GM19452 (cell line): ENCODE measurements at regions not wholly inside any gene's neighbourhood (a gene's known extent, or its start where the extent isn't known, plus 50 kb on each side); places are given as distances from the start of the nearest gene placed in this dataset.

Source experiments
- ATAC-seq: cut with Tn5 transposase; IDR thresholded peaks from one replicate; pipeline ENCODE4 v1.9.1; 2021; ENCODE audit not compliant: unreplicated experiment

DNA sequence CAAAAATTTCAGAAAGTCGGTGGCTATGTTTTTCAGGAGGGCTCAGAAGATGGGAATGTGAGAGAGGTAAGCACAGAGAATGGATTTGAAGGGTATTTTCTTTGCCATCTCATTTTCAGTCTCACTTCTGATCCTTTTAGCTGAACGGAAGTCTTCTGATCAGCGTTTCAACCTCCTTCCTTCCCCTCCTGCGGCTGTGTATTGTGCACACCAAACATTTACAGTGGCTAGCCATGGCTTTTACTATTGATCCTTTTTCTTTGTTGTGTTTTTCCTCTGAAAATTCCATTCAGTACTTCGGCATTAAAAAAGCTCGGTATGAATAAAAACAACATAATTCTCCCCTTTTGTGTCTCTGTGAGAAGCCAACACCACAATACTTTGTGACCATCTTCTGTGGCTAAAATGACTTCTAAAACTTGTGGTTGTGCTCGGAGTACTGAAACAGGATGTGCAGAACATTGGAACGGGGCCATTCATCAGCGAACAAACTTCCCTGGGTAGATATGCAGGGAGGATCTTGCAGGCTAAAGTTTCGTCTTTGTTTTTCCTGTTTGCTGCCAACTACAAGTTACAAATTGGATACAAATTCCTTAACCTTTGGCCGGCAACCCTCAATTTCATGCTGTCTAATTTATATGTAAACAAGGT, 260.8 kb upstream of the FAM98A start:
- ATAC-seq: no peak

GRCh38 chr2:33859176-33859575, 260.1 kb upstream of the FAM98A start:
- no peak for ATAC-seq

DNA sequence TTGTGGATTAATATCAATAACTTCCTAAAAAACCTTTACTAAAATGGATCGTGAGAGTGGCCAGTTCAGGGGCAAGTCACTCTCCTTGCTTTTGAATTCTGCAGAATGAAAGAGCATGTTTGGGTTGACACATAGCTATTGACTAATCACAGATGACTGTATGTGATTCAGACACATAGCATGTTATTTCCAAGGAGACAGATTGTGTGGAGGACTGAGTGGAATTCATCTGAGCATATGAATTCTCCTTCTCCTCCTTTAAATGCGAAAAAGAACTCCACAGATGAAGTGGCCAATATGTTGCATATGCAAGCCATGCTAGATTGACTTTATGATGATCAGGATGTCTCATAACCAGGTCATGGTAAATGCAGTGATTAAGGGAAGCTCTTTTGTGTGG, 249.4 kb upstream of the FAM98A start:
- no peak for ATAC-seq

- ATAC-seq: no peak
Observed at GRCh38 chr2:33839791-33840190, 240.7 kb upstream of the FAM98A start.

DNA sequence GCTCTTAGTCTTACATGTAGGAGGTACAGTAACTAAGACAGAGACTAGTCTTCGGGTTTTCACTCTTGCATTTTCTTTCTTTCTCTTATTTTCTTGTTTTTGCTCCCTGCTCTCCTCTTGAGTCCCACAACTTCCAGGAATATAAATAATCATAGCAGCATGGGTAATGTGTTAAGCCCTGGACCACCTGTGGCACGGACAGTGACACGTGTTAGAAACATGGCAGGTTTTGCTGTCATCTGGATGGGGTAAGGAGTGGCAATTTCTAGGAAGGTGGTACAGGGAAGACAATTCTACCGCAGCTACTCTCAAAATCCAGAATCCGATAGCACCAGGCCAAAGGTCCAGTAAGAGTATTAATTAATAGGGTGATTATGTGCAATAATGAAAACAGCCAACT, 237.5 kb upstream of the FAM98A start:
- ATAC-seq: no peak

DNA sequence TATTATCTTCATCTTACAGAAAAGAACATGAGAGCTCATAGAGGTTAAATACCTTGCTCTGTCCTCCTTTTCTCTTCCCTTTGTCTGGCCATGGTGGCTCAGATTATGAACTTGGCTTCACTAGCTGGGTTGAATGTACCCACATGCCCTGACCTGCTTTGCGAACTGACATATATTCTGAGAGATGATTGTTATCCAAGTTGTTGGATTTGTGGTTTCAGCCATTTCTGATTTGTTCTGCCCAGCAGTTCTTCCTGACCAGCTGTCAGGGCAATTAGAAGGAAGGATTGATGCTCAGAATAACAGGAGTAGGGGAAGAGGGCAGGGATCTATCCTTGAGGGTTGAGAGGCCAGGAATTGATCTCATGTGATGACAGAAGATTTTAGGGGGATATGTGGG, 236.8 kb upstream of the FAM98A start:
- no peak for ATAC-seq

- ATAC-seq: no peak
Observed at GRCh38 chr2:33822964-33823363, 223.9 kb upstream of the FAM98A start.

DNA sequence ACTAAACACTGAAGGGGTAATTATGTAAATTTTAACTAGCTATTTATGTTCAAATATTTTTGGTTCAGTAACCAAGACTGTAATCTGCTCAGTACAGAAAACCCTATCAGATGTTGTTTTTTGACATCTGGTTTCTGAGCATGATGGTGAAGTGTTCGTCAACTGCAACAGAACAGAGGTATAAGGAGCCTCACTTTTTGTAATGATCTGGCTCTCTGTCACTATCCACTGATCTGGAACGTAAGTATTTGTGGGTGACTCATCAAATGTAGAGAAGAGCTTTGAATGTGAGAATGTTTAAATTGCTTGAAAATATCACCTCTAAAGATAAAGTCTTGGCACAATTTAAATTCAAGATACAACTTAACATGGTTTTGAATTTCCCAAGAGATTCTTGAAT, 213.6 kb upstream of the FAM98A start:
- no peak for ATAC-seq

GRCh38 chr2:33810046-33810835, 211.1 kb upstream of the FAM98A start:
- no peak for ATAC-seq

- ATAC-seq: no peak
Observed at GRCh38 chr2:33806041-33806440, 206.9 kb upstream of the FAM98A start.

DNA sequence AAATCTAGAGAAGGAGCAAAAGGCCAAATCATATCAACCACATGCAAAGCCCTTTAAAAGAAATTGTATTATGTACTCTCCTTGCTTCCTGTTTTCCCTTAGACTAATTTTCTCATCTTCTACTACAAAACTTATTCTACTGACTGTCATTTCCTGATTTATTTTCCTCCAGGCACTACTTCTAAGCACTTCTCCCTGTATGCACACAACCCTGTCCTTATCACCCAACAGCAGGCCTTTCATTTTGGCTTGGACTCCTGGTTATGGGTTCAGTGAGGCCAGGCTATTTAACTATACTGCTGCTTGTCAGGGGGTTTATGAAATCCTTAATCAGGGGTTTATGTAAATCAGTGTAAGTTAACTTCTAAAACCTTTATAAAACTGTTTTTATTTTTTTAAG, 205.1 kb upstream of the FAM98A start:
- no peak for ATAC-seq

DNA sequence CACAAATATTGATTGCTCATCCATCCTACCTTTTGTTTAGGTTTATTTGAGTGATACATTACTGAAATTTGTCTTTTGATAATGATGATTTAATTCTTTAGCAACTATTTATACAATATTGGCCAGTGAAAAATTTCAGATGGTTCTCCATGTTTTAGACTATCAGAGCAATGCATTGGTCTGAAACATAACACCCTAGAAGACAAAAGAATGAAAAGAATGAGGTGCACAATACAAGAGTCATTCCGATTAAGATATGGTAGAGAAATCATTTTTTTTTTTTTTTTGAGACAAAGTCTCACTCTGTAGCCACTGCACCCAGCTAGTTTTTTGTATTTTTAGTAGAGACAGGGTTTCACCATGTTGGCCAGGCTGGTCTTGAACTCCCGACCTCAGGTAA, 197.4 kb upstream of the FAM98A start:
- no peak for ATAC-seq

DNA sequence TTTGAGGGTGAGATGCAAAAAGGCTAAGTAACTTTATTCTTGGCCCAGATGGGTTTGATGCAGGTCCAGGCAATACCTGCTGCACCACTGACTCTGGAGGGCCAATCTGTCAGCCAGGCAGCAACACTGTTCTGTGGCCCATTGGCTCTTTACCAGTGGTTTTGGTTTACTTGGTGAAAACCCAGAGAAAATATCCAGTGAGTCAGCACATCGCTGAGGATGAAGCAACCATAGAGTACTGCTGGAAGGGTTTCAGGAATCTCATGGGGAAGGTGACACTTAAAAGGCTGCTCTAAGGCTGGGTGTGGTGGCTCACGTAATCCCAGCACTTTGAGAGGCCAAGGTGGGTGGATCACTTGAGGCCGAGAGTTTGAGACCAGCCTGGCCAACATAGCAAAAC, 192.5 kb upstream of the FAM98A start:
- no peak for ATAC-seq

- ATAC-seq: no peak
Observed at GRCh38 chr2:33788044-33788443, 188.9 kb upstream of the FAM98A start.

DNA sequence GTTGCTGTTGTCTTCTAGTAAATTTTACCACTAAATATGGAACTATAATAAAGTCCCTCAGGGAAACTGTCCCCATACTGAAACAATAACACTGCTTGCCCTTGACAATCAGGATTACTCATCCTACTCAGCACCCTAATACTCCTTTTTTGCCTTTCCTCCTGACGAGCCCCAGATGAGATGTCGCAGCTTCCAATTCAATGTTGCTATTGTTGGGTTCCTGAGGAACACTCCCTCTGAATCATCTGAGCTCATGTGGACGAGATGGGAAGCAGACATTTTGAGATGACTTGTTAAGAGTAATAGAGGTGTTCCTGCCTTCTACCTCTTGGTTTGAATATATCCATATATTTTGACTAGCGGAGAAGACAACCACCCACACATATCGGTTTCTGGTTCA, 187.8 kb upstream of the FAM98A start:
- ATAC-seq: no peak

DNA sequence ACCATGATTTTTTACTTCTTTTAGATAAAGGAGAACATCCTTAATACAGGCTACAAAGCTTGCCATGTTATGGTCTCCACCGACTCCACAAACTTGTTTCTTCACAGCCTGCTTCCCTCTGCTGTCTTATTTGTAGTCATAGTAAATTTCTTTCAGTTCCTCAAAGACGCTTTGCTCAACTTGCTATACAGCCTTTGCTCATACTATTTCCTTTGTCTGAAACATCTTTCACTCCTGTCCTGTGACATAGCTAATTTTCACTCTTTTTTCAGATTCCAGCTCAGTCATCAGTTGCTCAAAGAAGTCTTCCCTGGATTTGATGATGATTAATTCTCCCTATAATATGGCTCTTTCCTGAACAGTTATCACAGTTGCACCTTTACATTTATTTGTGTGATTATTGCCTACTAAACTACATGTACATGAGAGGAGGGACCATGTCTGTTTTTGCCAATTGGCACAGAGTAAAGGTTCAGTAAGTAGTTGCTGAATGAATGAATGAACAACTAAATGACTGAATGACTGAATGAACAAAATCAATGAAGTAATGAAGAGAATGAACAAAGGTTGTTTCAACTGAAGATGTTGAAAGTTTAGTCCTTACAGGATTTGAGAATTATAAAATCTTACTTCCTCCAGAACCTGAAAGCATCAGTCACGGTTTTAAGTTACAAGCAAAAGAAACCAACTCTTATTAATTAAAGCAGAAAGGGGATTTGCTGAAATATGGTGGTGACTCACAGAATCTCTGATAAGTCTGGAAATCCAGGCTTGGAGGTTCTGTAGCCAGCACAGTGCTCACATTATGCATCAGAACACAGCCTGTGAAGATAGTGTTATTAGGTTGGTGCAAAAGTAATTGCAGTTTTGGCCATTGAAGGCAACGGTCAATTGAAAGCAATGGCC, 186.4 kb upstream of the FAM98A start:
- ATAC-seq: peak; percentile 83

DNA sequence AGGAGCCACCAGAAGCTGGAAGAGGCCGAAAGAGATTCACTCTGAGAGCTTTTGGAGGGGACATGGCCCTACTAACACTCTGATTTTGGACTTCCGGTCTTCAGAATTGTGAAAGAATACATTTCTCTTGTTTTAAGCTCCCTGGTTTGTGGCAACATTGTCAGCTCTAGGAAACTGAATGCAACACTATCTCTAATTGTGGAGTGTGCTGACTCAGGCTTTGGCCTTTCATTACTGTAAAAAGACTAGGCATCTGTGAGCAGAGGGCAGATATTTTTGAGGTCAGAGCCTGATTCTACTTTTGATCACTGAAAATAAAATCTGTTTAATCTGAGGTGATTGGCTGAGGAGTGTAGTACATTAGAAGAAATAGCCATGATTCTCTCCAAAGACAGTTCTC, 185.4 kb upstream of the FAM98A start:
- ATAC-seq: no peak

DNA sequence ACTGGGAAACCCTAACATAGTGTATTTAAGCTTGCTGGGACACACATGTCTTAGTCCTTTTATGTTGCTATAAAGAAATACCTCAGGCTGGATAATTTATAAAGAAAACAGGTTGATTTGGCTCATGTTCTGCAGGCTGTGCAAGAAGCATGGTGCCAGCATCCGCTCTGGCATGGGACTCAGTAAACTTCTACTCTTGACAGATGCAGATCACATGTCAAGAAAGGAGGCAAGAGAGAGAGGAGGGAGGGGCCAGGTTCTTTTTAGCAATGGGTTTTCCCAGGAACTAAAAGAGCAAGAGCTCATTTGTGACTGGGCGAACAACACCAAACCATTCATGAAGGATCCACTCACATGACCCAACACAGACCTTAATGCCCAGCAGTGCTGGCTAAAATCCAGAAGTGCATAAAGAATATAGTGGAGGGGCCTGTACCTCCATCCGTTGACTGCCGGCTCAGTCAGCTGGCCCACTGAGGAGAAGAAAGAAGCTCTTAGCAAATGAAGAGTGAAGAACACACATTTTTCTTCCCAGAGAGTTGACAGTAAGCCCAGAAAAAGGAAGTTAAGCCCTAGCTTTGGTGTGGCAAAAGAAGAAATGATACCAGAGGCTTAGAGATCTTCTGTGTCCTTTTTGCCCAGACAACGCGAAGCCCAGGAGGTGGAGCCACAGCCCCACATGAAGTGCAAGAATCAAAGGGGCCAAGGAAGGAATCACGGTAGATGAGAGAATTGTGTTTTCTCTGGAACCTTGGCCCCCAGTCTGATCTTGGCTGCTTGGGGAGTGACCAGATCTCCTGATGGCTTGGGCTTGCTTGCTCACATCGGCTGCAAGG, 183.5 kb upstream of the FAM98A start:
- no peak for ATAC-seq

DNA sequence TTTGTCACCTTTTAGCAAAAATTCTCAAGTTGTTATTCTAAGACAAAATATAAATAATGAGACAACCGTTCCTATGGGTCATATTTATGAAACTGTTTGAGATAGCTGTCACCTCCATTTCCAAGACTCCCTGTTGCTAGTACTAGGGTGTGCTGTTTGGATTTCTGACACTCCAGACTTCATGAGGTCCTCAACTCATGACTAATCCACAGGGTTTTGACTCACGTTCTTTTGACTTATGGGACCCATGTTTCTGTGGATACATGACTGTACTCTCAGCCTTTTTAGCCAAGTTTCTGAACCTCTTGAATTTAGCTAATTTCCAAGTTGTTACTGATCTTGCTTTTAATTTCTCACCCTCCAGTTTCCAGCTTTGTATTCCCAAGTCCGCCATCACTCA, 178.7 kb upstream of the FAM98A start:
- ATAC-seq: no peak

DNA sequence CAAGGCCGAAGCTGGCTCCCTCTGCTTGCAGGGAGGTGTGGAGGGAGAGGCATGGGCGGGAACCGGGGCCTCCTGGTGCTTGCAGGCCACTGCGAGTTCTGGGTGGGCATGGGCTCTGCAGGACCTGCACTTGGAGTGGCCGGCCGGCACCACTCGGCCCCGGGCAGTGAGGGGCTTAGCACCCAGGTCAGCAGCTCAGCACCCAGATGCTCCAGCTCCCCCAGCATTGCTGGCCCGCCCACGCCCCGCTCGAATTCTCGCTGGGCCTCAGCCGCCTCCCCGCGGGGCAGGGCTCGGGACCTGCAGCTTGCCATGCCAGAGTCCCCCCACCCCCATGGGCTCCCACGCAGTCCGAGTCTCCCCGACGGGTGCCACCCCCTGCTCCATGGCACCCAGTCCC, 176.2 kb upstream of the FAM98A start:
- ATAC-seq: no peak

GRCh38 chr2:33770023-33770422, 170.9 kb upstream of the FAM98A start:
- ATAC-seq: no peak
